ENCODE measurements at regions not wholly inside any gene's neighbourhood (a gene's known extent, or its start where the extent isn't known, plus 50 kb on each side); places are given as distances from the start of the nearest gene placed in this dataset.

GRCh38 chr3:152650177-152650576 is 184.8 kb upstream of the P2RY1 start:
- TF ChIP-seq POLR2A (IDR thresholded peaks at IDR 0.05; ENCODE audit: low read length), result no peak
- TF ChIP-seq GATA1 (IDR thresholded peaks at IDR 0.05; ENCODE audit: low read depth, low read length), result no peak

Measured in erythroblast (primary cell).